ENCODE measurements at regions not wholly inside any gene's neighbourhood (a gene's known extent, or its start where the extent isn't known, plus 50 kb on each side); places are given as distances from the start of the nearest gene placed in this dataset.

- TF ChIP-seq, protein P1, sequence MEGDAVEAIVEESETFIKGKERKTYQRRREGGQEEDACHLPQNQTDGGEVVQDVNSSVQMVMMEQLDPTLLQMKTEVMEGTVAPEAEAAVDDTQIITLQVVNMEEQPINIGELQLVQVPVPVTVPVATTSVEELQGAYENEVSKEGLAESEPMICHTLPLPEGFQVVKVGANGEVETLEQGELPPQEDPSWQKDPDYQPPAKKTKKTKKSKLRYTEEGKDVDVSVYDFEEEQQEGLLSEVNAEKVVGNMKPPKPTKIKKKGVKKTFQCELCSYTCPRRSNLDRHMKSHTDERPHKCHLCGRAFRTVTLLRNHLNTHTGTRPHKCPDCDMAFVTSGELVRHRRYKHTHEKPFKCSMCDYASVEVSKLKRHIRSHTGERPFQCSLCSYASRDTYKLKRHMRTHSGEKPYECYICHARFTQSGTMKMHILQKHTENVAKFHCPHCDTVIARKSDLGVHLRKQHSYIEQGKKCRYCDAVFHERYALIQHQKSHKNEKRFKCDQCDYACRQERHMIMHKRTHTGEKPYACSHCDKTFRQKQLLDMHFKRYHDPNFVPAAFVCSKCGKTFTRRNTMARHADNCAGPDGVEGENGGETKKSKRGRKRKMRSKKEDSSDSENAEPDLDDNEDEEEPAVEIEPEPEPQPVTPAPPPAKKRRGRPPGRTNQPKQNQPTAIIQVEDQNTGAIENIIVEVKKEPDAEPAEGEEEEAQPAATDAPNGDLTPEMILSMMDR (IDR thresholded peaks at IDR 0.05), result no peak
- TF ChIP-seq POLR2AphosphoS5 (IDR thresholded peaks at IDR 0.05; ENCODE audit: low read depth, low read length) (no peak), REST (IDR thresholded peaks at IDR 0.05; ENCODE audit: insufficient read depth in 1 of 2, low read depth in 2 of 2, low read length in 1 of 2) (no peak)
Observed at GRCh38 chr20:60795651-60796050, 456.4 kb upstream of the CDH4 start.

All from Panc1 (cell line).